AG09309 (cell line): ENCODE measurements at regions not wholly inside any gene's neighbourhood (a gene's known extent, or its start where the extent isn't known, plus 50 kb on each side); places are given as distances from the start of the nearest gene placed in this dataset.

ENCODE experiments used
- DNase-seq: peaks from one replicate; pipeline ENCODE4 v3.0.0-alpha.2; 2010; ENCODE audit warnings: low read depth
- H3K4me3 ChIP-seq: 2 replicates; pipeline ENCODE4 v1.5.1; 2011; ENCODE audit warnings: mild to moderate bottlenecking, low read depth, low read length, moderate library complexity; ENCODE audit not compliant: control insufficient read depth
- TF ChIP-seq, protein P1 (sequence below): IDR thresholded peaks from 2 replicates; pipeline ENCODE4 v1.5.1; 2011; ENCODE audit warnings: mild to moderate bottlenecking, low read depth, low read length, inconsistent platforms; ENCODE audit not compliant: insufficient read depth, control insufficient read depth; ENCODE audit errors: missing control alignments

DNA sequence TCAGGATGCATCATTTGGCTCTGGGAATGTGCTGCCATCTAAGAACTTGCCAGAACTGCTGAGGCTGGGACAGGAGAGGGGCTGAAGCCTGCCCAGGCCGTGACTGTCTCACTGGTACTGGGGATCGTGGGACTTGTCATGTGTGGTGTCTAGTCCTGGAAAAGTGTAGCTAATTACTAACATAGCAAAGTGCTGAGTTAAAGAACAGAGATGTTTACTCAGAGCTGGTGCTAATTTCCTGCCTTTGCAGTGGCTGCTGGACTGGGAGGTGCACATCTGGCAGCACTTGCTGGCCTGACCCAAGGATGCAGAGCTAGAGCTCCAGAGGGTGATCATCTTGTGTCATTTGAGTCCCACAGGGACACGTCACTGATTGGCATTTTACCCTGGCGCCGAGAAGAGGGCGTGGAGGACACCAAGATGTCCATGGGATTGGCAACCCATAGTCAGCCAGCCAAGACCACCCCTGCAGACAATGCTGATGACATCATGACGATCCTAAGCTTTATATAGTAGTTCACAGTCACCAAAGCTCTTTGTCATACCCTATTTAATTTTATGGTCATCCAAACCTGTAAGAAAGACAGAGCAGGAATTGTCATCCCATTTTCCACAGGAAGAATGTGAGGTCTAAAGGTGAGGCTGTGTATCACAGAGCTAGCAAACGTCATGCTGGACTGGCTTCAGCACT, 110.1 kb upstream of the SLC44A3 start:
- H3K4me3 ChIP-seq, result no peak overlapping the region
- DNase-seq, result no peak
- TF ChIP-seq, protein P1, sequence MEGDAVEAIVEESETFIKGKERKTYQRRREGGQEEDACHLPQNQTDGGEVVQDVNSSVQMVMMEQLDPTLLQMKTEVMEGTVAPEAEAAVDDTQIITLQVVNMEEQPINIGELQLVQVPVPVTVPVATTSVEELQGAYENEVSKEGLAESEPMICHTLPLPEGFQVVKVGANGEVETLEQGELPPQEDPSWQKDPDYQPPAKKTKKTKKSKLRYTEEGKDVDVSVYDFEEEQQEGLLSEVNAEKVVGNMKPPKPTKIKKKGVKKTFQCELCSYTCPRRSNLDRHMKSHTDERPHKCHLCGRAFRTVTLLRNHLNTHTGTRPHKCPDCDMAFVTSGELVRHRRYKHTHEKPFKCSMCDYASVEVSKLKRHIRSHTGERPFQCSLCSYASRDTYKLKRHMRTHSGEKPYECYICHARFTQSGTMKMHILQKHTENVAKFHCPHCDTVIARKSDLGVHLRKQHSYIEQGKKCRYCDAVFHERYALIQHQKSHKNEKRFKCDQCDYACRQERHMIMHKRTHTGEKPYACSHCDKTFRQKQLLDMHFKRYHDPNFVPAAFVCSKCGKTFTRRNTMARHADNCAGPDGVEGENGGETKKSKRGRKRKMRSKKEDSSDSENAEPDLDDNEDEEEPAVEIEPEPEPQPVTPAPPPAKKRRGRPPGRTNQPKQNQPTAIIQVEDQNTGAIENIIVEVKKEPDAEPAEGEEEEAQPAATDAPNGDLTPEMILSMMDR, result no peak

DNA sequence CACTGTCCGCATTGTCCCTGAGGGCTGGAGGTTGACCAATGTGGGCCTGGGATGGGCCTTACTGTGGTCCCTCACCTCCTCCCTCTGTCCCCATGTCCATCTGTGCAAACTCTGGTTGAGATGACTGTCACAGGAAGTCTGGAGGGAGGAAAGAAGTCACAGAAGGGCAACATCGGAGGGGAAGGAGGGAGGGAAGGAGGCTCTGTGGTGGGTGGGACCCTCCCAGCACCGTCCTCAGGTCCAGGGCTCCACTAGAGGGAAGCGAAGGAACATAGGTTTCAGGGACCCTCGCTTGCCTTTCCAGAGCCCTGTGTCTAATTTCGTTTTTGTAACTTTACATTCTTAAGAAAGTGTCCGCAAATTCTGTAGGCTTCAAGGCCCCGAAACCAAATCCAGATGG, 111.3 kb upstream of the SLC44A3 start:
- H3K4me3 ChIP-seq, result no peak overlapping the region
- TF ChIP-seq, protein P1, result no peak
- DNase-seq, result no peak

DNA sequence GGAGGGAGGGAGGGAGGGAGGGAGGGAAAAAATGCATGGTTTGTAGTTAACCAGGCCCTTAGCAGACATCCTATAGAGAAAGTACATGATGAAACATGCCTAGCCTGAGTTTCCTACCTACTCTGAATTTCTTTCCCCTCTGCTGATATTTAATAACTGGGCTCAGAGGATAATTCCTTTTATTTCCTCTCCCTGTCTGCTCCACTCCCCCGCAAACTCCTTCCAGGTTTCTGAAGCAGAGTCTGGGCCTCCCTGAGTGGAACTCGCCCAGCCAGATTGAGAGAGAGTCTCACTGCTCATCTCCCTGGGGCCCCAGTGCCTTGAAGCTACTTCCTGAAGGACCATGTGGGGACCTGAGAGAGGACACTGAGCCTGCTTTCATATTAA, 111.9 kb upstream of the SLC44A3 start:
- TF ChIP-seq, protein P1, result no peak

DNA sequence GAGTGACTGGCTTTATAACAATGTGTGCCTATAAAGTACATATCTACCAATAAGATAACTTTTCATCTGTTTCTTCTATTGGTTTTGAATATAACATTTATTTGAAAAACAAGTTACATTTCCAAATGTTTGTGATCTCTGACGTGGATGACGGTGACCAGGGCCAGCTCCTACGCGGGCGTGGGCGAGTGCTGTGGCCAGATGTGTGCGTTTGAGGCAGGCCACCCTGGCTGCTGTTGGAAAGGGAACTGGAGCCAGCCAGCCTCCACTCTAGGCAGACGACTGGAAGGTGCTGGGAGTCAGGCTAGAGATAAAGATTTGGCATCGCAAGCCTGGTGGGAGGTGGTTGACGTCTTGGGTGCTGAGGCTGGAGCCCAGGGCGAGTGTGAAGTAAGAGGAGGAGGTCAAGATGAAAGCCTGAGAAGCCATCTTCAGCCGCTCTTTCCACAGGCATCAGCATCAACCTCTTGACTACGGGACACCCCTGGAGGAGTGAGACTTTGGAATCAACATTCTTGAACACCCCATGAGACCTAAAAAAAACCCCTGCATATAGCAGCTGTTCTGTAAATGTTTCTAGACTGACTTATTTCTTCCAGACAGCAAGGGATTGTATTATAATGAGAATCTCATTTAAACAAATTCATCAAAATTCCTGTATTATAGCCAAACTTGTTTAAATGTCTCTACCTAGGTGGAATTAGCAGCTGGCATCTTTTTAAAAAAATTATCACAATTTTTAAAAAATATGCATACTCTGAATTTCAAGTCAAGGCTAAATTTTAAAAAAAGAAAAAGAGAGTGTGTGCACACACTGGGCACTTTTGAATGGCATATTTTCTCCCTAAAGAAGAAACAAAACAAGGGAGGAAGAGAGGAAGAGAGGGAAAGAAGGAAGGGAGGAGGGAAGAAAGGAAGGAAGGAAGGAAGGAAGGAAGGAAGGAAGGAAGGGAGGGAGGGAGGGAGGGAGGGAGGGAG, 112.5 kb upstream of the SLC44A3 start:
- DNase-seq, result no peak
- TF ChIP-seq, protein P1, result no peak
- H3K4me3 ChIP-seq, result no peak overlapping the region

More for the DNA sequence above, 111.9 kb upstream of the SLC44A3 start:
- DNase-seq, result no peak
- no peak overlapping the region for H3K4me3 ChIP-seq

DNA sequence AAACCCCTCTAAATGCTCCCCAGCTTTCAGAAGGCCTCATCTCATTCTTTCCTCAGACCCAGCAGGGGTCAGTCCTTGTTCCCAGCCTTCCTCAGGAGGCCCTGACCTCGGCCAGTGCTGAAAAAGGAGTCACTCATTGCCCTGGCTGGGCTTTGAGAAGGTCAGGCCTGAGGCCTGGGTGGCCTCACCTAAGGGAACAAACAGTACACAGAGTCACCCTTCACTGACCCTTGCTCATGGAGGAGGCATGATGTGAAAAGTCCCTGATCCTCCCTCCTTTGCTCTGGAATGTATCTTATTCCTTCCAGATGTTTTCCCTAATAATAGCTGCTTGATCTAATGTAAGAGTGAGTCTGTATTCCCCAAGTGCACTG, 117.7 kb upstream of the SLC44A3 start:
- no peak for DNase-seq
- TF ChIP-seq, protein P1, result no peak
- H3K4me3 ChIP-seq, result no peak overlapping the region

DNA sequence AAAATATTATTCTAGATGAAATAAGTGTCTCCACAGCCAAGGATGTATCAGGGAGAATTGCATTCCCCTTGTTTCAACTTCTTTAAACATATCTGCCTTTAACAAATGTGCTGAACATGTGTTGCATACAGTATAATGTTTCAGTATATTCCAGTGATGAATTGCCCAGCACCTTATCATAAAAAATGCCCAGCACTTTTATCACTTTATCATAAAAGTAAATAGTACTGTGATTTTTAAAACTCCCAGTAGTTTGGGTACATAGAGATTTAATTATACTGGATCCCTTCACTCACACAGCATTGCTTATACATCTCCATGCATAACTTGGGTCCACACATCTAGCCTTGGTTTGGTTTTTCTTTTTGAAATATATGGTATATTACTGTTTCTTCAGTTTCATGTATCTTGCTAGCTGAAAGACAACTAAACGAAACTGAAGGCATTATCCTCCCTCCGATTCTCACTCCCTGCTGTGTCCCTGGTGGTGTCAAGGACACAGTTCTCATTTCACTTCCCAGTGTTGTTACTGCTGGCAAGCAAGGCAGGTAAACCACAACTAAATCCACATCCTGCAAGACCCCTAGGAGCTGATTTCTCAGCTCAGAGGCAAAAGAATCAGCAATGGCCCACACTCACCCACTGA, 118.2 kb upstream of the SLC44A3 start:
- H3K4me3 ChIP-seq, result no peak overlapping the region
- DNase-seq, result no peak
- TF ChIP-seq, protein P1, result no peak
